Cerebellar nuclear complex (tissue), 1 donor: ENCODE measurements at regions not wholly inside any gene's neighbourhood (a gene's known extent, or its start where the extent isn't known, plus 50 kb on each side); places are given as distances from the start of the nearest gene placed in this dataset.
"Not testable (repeated sequence)": the region's sequence is repeated elsewhere in the genome, so short reads cannot be mapped to it uniquely, and the experiment has no call there.

Source experiments
- DNase-seq, 2 experiments: peaks; one replicate each; lab custom pipeline; 2025; lab: John Stamatoyannopoulos, UW

GRCh38 chr6:4503700-4504099 is 272.5 kb upstream of the CDYL start:
- no peak for DNase-seq

- DNase-seq = no peak
Measured at GRCh38 chr6:4496284-4496683, 279.9 kb upstream of the CDYL start.

GRCh38 chr6:4491501-4492260 is 284.5 kb upstream of the CDYL start:
- DNase-seq = no peak

DNA sequence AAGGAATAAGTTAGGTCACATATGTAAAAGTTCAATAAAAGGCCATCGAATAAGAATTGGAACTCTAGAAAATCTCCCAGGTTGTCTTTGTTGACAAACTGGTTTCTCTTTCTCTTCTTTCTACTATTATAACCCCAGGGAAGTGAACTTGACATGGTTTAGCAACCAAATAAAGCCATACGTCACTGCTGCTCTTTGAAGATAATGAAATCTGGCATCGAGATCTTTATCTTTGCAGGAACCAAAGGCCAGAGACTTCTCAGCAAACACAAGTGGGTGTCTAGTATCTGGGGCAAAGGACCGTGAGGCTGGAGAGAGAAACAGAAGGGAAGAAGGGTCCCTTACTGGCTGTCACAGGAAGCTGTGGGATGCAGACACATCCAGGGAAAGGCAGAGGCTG is 286.7 kb upstream of the CDYL start:
- no peak for DNase-seq

DNA sequence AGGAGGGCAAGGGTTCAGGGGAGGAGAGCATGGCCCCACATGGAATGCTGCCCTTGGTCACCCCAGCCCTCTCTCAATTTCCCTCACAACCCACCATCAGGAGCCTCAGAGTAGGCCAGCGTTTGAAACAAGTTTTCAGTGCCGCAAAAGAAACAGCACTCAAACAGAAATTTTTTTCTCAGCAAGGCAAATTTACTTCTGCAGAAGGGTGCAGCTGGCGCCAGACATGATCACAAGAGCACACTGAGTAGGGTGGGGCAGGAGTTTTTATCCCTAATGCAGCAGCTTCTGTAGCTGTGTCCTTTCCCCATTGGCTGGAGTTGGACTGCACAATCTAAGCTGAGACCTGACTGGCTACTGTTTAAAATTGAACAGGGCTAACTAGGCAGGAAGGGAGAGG is 287.8 kb upstream of the CDYL start:
- no peak for DNase-seq

DNA sequence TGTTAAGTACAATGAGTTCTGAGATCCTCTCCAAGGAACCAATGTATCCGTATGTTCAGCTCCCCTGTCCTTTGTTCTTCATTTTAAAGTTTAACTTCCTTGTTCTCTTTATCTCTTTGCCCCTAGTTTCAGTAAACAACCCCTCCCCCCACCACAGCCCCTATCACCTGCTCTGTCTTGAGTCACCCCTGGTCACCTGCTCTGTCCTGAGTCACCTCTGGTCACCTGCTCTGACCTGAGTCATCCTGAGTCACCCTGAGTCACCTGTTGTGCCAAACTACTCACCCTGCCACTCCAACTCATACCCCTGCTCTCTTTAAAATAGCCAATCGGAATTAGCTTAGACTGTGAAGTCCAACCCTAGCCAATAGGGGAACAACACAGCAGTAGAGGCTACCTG is 288.7 kb upstream of the CDYL start:
- no peak for DNase-seq

DNA sequence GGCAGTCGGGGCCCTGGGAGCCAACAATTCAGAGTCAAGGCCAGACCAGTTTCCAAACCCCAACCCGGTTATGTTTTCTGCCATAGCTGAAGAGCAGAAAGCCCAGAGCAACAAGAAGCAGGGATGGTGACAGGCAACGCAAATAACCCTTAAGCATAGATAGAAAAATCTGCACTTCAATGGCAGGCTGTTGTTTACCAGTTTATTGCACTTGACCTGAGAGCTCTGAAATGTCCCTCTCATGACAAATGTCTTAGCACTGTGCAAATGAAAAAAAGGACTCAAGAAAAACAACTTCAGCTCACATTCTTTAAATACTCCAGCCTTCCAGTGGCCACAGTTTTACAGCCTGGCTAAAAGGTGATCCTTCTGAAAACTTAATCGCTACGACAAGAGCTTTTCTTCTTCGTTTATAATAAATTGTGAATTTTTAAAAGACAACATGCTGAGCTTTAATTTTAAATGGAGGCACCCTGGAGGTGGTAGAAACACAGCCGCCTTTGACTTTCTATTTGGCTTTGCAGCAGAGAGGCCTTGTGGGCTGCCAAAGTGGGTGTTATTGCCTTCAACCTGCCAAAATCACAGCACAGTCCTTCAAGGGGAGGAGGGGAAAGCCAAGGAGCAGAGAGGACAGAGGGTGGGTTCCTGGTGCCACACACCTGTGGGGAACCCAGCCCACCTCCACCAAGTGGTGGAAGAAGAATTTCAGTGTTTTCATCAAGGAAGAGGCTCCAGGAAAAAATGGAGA is 289.5 kb upstream of the CDYL start:
- no peak for DNase-seq

- no peak for DNase-seq
Measured at GRCh38 chr6:4485735-4486134, 290.5 kb upstream of the CDYL start.

- DNase-seq = no peak
Measured at GRCh38 chr6:4482461-4482860, 293.7 kb upstream of the CDYL start.

- no peak for DNase-seq
Measured at GRCh38 chr6:4480788-4481735, 295.1 kb upstream of the CDYL start.

DNA sequence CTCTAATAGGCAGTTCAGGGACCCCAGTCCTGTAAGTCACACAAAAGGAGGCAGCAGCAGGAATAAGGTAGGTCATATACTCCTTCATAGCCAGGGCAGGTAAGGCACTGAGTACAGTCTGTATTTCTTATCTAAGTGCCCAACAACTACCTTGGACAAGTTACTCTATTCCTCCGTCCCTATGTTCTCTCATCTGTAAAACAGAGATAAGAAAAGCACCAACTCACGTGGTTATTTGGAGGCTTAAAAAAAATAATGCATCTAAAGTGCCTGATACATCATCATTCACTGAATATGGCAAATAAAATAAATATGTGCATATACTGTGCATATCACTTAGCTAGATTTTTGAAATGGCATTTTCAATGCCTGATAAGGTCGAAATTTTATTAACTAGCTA is 298.1 kb upstream of the CDYL start:
- DNase-seq = no peak

DNA sequence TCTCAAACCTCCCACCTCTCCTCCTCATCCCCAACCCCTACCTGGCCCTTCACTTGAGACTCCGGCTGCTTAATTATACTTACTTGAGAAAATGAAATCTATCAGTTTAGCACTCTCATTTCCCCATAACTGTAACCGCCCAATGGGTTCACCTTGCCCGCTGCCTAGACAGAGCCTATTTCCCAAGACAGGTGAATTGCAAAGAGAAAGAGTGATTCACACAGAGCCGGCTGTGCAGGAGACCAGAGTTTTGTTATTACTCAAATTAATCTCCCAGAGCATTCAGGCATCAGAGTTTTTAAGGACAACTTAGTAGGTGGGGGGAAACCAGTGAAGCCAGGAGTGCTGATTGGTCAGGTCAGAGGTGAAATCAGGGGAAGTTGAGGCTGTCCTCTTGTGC is 301.4 kb upstream of the CDYL start:
- DNase-seq = no peak

DNA sequence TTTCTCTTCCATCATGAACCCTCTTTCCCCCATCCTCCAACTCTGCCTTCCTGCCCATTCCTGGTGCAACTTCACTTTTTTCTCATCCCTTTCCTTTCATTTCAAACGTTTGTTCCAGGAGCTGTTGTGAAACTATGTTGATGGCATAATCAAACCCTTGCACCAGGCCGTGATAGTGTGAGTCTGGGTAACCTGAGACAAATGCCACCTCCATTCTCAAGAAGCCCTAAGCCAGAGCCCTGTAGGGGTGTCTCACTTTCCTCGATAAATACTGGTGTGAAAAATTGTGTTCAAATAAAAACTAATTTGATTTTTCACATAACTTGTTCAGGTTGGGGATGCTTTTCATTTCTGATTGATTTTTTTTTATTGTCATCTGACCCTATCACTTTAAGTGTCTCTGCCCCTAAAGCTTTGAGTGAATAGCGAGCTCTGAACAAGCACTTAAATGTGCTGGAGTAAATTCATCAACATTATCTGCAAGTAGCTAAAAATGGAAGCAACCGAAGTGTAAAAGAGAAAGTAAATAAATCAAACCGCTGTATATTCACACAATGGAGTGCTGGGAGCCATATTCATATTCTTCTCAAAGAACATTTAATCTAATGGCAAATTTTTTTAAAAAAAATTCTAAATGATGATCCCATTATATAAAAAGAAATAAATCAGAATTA is 303.1 kb upstream of the CDYL start:
- no peak for DNase-seq

GRCh38 chr6:4472222-4472621 is 304.0 kb upstream of the CDYL start:
- no peak for DNase-seq

DNA sequence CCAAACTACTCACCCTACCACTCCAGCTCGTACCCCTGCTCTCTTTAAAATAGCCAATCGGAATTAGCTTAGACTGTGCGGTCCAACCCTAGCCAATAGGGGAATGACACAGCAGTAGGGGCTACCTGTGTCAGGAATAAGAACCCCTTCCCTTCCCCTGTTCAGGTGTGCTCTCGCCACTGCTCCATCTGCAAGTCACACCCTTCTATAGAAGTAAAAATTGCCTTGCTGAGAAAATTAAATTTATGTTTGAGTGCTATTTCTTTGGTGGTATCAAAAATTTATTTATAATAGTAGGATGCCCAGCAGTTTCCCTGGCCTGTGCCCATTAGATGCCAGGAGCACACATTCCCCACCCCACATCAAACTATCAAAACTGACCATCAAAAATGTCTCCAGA is 304.7 kb upstream of the CDYL start:
- DNase-seq = not testable (repeated sequence)

DNA sequence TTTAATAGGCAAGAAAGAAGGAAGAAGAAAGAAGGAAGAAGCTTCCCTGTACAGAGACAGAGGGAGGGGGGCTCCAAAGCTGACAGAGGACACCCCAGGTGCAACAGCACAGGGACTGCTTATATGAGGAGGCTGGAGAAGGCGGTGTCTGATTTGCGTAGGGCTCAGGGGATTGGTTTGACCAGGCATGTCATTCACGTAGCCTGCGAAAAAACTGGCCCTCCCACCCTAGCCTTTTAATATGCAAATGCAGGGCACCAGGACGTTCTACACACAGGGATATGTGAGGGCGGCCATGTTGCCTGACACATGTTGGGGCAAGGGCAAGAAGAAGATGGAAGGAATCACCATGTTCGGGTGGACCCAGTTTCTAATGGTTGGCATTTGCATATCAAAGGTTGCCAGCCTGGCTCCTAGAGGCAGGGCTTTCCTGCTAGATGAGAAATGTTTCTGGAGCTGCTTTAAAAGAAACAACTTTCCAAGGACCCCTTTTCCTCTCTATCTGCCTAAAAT is 305.4 kb upstream of the CDYL start:
- DNase-seq = no peak

- DNase-seq = no peak
Measured at GRCh38 chr6:4466769-4467480, 309.3 kb upstream of the CDYL start.

DNA sequence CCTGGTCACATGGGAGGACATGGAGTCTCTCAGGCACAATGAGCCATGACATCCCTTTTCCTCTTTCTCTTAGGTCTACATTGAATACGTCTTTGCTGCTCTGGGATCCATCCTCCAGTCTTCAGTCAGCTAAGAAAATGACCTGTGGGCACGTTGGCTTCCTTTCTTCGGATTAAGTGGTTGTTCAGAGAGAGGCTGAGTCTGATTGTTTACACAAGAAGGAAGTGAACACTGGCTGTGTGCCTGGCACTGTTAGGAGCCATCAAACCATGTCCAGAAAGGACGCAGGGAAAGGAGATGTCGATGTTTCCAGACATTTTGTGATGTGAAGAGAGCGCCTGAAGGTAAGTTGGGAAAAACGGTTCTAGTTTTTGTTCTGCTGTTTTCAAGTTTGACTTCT is 309.9 kb upstream of the CDYL start:
- DNase-seq = no peak

GRCh38 chr6:4464638-4465037 is 311.6 kb upstream of the CDYL start:
- DNase-seq = no peak

GRCh38 chr6:4463236-4463635 is 313.0 kb upstream of the CDYL start:
- no peak for DNase-seq
